DND-41 (cell line): ENCODE measurements at regions not wholly inside any gene's neighbourhood (a gene's known extent, or its start where the extent isn't known, plus 50 kb on each side); places are given as distances from the start of the nearest gene placed in this dataset.

ENCODE experiments used
- ATAC-seq: fragments of 200-7000 bp; cut with Tn5 transposase; 3 replicates; pipeline ENCODE4 v1.9.1; 2021; ENCODE audit warnings: low read depth; ENCODE audit not compliant: insufficient read depth
- DNase-seq: peaks from one replicate; pipeline ENCODE4 v3.0.0-alpha.2; 2020
- H2AFZ ChIP-seq: 2 replicates; pipeline ENCODE4 v1.6.0; 2012; ENCODE audit warnings: low read depth, low read length
- H3K27ac ChIP-seq: 2 replicates; pipeline ENCODE4 v1.5.1; 2012; ENCODE audit warnings: low read length, inconsistent platforms
- H3K27me3 ChIP-seq: fragments of 200-600 bp; sonication (generic); 2 replicates; pipeline ENCODE4 v1.6.0; 2012; ENCODE audit warnings: low read length, mild to moderate bottlenecking, inconsistent platforms; ENCODE audit not compliant: insufficient read depth, poor library complexity
- H3K36me3 ChIP-seq: 2 replicates; pipeline ENCODE4 v1.5.1; 2012; ENCODE audit warnings: low read length, inconsistent platforms; ENCODE audit not compliant: insufficient read depth
- H3K4me1 ChIP-seq: 2 replicates; pipeline ENCODE4 v1.5.1; 2012; ENCODE audit warnings: mild to moderate bottlenecking, low read length; ENCODE audit not compliant: insufficient read depth
- H3K4me2 ChIP-seq: 2 replicates; pipeline ENCODE4 v1.6.0; 2012; ENCODE audit warnings: mild to moderate bottlenecking, moderate library complexity, low read length, inconsistent platforms; ENCODE audit not compliant: insufficient read depth
- H3K4me3 ChIP-seq, 2 experiments: fragments of 200-600 bp in 1 of 2; shearing (Covaris generic) in 1 of 2; 2 replicates each; pipeline ENCODE4 v1.5.1; 2012 to 2016; ENCODE audit warnings: inconsistent platforms in 2 of 2, low read length in 2 of 2, mild to moderate bottlenecking in 2 of 2, low read depth in 1 of 2, moderate library complexity in 1 of 2
- H3K79me2 ChIP-seq: 2 replicates; pipeline ENCODE4 v1.6.0; 2012; ENCODE audit warnings: low read length, inconsistent platforms; ENCODE audit not compliant: insufficient read depth
- H3K9ac ChIP-seq: 2 replicates; pipeline ENCODE4 v1.6.0; 2012; ENCODE audit warnings: low read depth, mild to moderate bottlenecking, inconsistent platforms, low read length, moderate library complexity
- H3K9me3 ChIP-seq: 2 replicates; pipeline ENCODE4 v1.5.1; 2012; ENCODE audit warnings: low read length, moderate library complexity, mild to moderate bottlenecking, inconsistent platforms; ENCODE audit not compliant: insufficient read depth, severe bottlenecking
- H4K20me1 ChIP-seq: 2 replicates; pipeline ENCODE4 v1.6.0; 2012; ENCODE audit warnings: low read length; ENCODE audit not compliant: insufficient read depth
- CTCF ChIP-seq: IDR thresholded peaks from 2 replicates; pipeline ENCODE4 v1.5.1; 2012; ENCODE audit warnings: borderline replicate concordance, low read length, moderate library complexity, mild to moderate bottlenecking; ENCODE audit not compliant: poor library complexity, severe bottlenecking; ENCODE audit errors: extremely low read depth
- EZH2 ChIP-seq: IDR thresholded peaks from 3 replicates; pipeline ENCODE4 v1.6.1; 2012; ENCODE audit warnings: borderline replicate concordance, low read depth, mild to moderate bottlenecking, moderate library complexity, low read length, inconsistent platforms; ENCODE audit not compliant: severe bottlenecking

DNA sequence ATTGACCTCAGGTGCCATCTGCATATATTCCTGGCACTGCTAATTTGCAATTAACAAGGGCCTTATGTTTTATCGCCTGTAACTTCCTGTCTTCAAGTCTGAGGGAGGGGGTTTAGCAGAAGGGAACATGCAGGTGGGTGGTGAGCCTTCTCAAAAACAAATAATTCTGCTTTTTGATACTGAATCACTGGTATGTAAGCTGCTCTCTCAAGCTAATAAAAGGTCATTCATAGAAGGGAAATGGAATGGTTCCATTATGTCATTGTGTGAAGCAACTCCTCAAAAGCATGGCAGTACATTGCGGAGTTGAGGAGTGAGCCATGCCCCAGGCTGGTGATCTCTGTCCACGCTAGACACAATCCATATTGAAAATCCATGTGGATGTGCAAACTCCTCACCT, 414.8 kb upstream of the ID2 start:
- H3K4me2 ChIP-seq, result no peak overlapping the region
- no peak overlapping the region for H3K9ac ChIP-seq
- TF ChIP-seq CTCF (no peak), EZH2 (no peak)
- H3K27me3 ChIP-seq, result no peaks in the 10 kb centered on the region
- H2AFZ ChIP-seq, result no peak overlapping the region
- no peaks in the 10 kb centered on the region for H4K20me1 ChIP-seq
- H3K79me2 ChIP-seq, result no peaks in the 10 kb centered on the region
- H3K4me3 ChIP-seq, result no peak overlapping the region
- ATAC-seq (peak; percentile 17; the same call in 1 of the 3 replicates), DNase-seq (no peak)
- peaks cover 50% of the 10 kb centered on the region for H3K4me1 ChIP-seq
- H3K27ac ChIP-seq, result no peak overlapping the region; the same call in 1 of the 2 replicates
- no peaks in the 10 kb centered on the region for H3K9me3 ChIP-seq
- no peaks in the 10 kb centered on the region for H3K36me3 ChIP-seq

DNA sequence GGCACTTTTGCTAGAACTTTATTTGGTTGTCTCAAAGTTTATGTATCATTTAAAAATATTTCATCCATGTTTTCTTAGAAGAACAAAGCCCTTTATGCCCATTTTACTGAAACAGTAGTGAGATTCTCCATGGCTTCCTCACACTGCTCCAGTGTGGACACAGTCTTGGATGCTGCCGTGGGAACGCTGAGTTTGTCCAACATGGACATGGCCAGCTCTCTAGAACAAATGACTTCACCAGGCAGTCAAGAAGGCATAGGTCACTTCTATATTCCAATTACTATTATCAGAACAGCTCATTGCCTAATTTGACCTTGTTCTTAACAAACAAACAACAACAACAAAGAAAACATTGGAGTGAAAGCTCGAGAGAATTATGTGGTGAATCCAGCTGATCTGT, 414.1 kb upstream of the ID2 start:
- Histone ChIP-seq H3K4me1 (peaks cover 48% of the 10 kb centered on the region), H3K27ac (no peak overlapping the region), H3K4me2 (no peak overlapping the region), H4K20me1 (no peaks in the 10 kb centered on the region), H2AFZ (no peak overlapping the region), H3K79me2 (no peaks in the 10 kb centered on the region), H3K9ac (no peak overlapping the region), H3K9me3 (no peaks in the 10 kb centered on the region), H3K36me3 (no peaks in the 10 kb centered on the region), H3K4me3 (no peak overlapping the region), H3K27me3 (no peaks in the 10 kb centered on the region)
- no peak for ATAC-seq
- TF ChIP-seq EZH2, result no peak
- no peak for TF ChIP-seq CTCF
- DNase-seq, result no peak

GRCh38 chr2:8268172-8268783, 413.6 kb upstream of the ID2 start:
- Histone ChIP-seq H3K27me3 (no peaks in the 10 kb centered on the region), H3K4me1 (peaks cover 42% of the 10 kb centered on the region), H2AFZ (no peak overlapping the region), H3K4me3 (no peak overlapping the region), H3K9me3 (no peaks in the 10 kb centered on the region), H3K4me2 (no peak overlapping the region), H4K20me1 (no peaks in the 10 kb centered on the region), H3K27ac (no peak overlapping the region), H3K79me2 (no peaks in the 10 kb centered on the region), H3K36me3 (no peaks in the 10 kb centered on the region), H3K9ac (no peak overlapping the region)
- ATAC-seq (no peak), DNase-seq (no peak)
- TF ChIP-seq CTCF (no peak), EZH2 (no peak)

GRCh38 chr2:8270699-8271098, 411.2 kb upstream of the ID2 start:
- no peaks in the 10 kb centered on the region for H3K36me3 ChIP-seq
- H3K4me3 ChIP-seq, result no peak overlapping the region
- no peak overlapping the region for H2AFZ ChIP-seq
- H3K27me3 ChIP-seq, result no peaks in the 10 kb centered on the region
- no peak overlapping the region for H3K27ac ChIP-seq
- ATAC-seq (no peak), DNase-seq (no peak)
- H3K79me2 ChIP-seq, result no peaks in the 10 kb centered on the region
- no peaks in the 10 kb centered on the region for H3K9me3 ChIP-seq
- H4K20me1 ChIP-seq, result no peaks in the 10 kb centered on the region
- TF ChIP-seq CTCF (no peak), EZH2 (no peak)
- no peak overlapping the region for H3K4me2 ChIP-seq
- H3K4me1 ChIP-seq, result peaks cover 22% of the 10 kb centered on the region
- H3K9ac ChIP-seq, result no peak overlapping the region
